Panc1 (cell line): ENCODE measurements at regions not wholly inside any gene's neighbourhood (a gene's known extent, or its start where the extent isn't known, plus 50 kb on each side); places are given as distances from the start of the nearest gene placed in this dataset.

Experiments
- ATAC-seq: fragments of 200-7000 bp; cut with Tn5 transposase; 2 replicates; pipeline ENCODE4 v1.9.1; 2020; ENCODE audit warnings: mild to moderate bottlenecking, moderate library complexity
- BruUV-seq: library from RNA; stranded (reverse); fragments of 400-500 nt; replicated peaks from 2 replicates; lab custom pipeline; 2021; lab: Mats Ljungman, UMichigan
- CTCF ChIA-PET: fragments of 300-600 bp; sonication (Branson Sonifier 250); formaldehyde crosslinking; loops from one replicate; lab custom pipeline; 2022; ENCODE audit warnings: antibody characterized with exemption; lab: Charles Lee
- POLR2A ChIA-PET: fragments of 300-600 bp; sonication (Branson Sonifier 250); formaldehyde crosslinking; loops from one replicate; lab custom pipeline; 2022; ENCODE audit warnings: antibody characterized with exemption; lab: Charles Lee
- DNase-seq: peaks from one replicate; pipeline ENCODE4 v3.0.0-alpha.2; 2010; ENCODE audit warnings: low read depth, low spot score
- H3K27ac ChIP-seq: 2 replicates; pipeline ENCODE4 v1.5.1; 2011; ENCODE audit warnings: mild to moderate bottlenecking, low read length, inconsistent platforms
- H3K27me3 ChIP-seq: fragments of 200-500 bp; sonication (Bioruptor generic); 2 replicates; pipeline ENCODE4 v1.6.0; 2014; ENCODE audit warnings: low read length, inconsistent platforms; ENCODE audit not compliant: control insufficient read depth, insufficient read depth
- H3K36me3 ChIP-seq: fragments of 200-500 bp; sonication (Bioruptor generic); 2 replicates; pipeline ENCODE4 v1.5.1; 2014; ENCODE audit warnings: inconsistent platforms, mild to moderate bottlenecking, low read length, moderate library complexity; ENCODE audit not compliant: control insufficient read depth, insufficient read depth
- H3K4me1 ChIP-seq: 2 replicates; pipeline ENCODE4 v1.5.1; 2011; ENCODE audit warnings: inconsistent platforms, mild to moderate bottlenecking, low read length, moderate library complexity; ENCODE audit not compliant: control insufficient read depth, insufficient read depth
- H3K4me3 ChIP-seq, 2 experiments: 2 replicates each; pipeline ENCODE4 v1.5.1; 2011 to 2012; ENCODE audit warnings: low read depth in 2 of 2, low read length in 2 of 2, mild to moderate bottlenecking in 2 of 2, inconsistent platforms in 1 of 2, moderate library complexity in 1 of 2
- H3K9me3 ChIP-seq: fragments of 200-500 bp; sonication (Bioruptor generic); 2 replicates; pipeline ENCODE4 v1.5.1; 2014; ENCODE audit warnings: low read depth, mild to moderate bottlenecking, inconsistent platforms, low read length, moderate library complexity; ENCODE audit not compliant: control insufficient read depth, insufficient read depth
- CTCF ChIP-seq: fragments of 450-650 bp; IDR thresholded peaks from 2 replicates; pipeline ENCODE4 v1.5.1; 2017; ENCODE audit warnings: mild to moderate bottlenecking
- POLR2AphosphoS5 ChIP-seq: IDR thresholded peaks from 2 replicates; pipeline ENCODE4 v1.6.1; 2012; ENCODE audit warnings: mild to moderate bottlenecking, low read depth, low read length, moderate library complexity
- REST ChIP-seq, 2 experiments: IDR thresholded peaks; 2 replicates each; pipeline ENCODE4 v1.6.1; 2011 to 2012; ENCODE audit warnings: low read depth in 2 of 2, control low read depth in 1 of 2, low read length in 1 of 2, mild to moderate bottlenecking in 1 of 2, moderate library complexity in 1 of 2; ENCODE audit not compliant: insufficient read depth in 1 of 2
- SIN3A ChIP-seq: IDR thresholded peaks from 2 replicates; pipeline ENCODE4 v1.6.1; 2012; ENCODE audit warnings: low read depth, mild to moderate bottlenecking, low read length, moderate library complexity, borderline replicate concordance; ENCODE audit not compliant: insufficient read depth
- TCF7L2 ChIP-seq: IDR thresholded peaks from 2 replicates; pipeline ENCODE4 v1.6.1; 2011; ENCODE audit warnings: mild to moderate bottlenecking, low read depth, low read length, inconsistent platforms
- in situ Hi-C: cut with HindIII; loops from 2 replicates; pipeline ENCODE4 v1.10.0; 2016; ENCODE audit warnings: low sequenced_read_pairs, low pct_unique_long_range_greater_than_20kb
- intact Hi-C: fragments of 100-400 bp; cut with micrococcal nuclease; formaldehyde crosslinking; loops from one replicate; pipeline ENCODE4 v1.10.0; 2022; ENCODE audit not compliant: unreplicated experiment

- ATAC-seq: no peak
- no TSS peak for BruUV-seq
- no peaks in the 10 kb centered on the region for H3K27me3 ChIP-seq
Measured at GRCh38 chr4:179536694-179537093, 2094.5 kb upstream of the AGA start.

GRCh38 chr4:179539641-179540040, 2097.4 kb upstream of the AGA start:
- TF ChIP-seq CTCF (no peak), TCF7L2 (no peak), SIN3A (no peak), REST (IDR thresholded peaks at IDR 0.05; ENCODE audit: insufficient read depth in 1 of 2, low read depth in 2 of 2, low read length in 1 of 2) (no peak), POLR2AphosphoS5 (no peak)
- Histone ChIP-seq H3K27ac (no peak overlapping the region), H3K36me3 (no peaks in the 10 kb centered on the region), H3K27me3 (no peaks in the 10 kb centered on the region), H3K4me1 (no peaks in the 10 kb centered on the region), H3K9me3 (no peaks in the 10 kb centered on the region), H3K4me3 (no peak overlapping the region)
- DNase-seq: no peak
- ATAC-seq: no peak
- intact Hi-C loops (no loop called here), in situ Hi-C loops (no loop called here)
- ChIA-PET POLR2A (no interaction called here), CTCF (no interaction called here)
- BruUV-seq: no TSS peak

More at GRCh38 chr4:179536694-179537093, 2094.5 kb upstream of the AGA start:
- DNase-seq: no peak
- in situ Hi-C loops (no loop called here), intact Hi-C loops (no loop called here)
- TF ChIP-seq TCF7L2 (no peak), POLR2AphosphoS5 (no peak), SIN3A (no peak), CTCF (no peak), REST (IDR thresholded peaks at IDR 0.05; ENCODE audit: insufficient read depth in 1 of 2, low read depth in 2 of 2, low read length in 1 of 2) (no peak)
- Histone ChIP-seq H3K4me3 (no peak overlapping the region), H3K9me3 (no peaks in the 10 kb centered on the region), H3K27ac (no peak overlapping the region), H3K36me3 (no peaks in the 10 kb centered on the region), H3K4me1 (no peaks in the 10 kb centered on the region)
- ChIA-PET POLR2A (no interaction called here), CTCF (no interaction called here)
